GM13976 (cell line): ENCODE measurements at regions not wholly inside any gene's neighbourhood (a gene's known extent, or its start where the extent isn't known, plus 50 kb on each side); places are given as distances from the start of the nearest gene placed in this dataset.
A peak's percentile ranks its signal among the peaks of the same experiment; 100 is the strongest.

ENCODE experiments used
- DNase-seq: peaks from one replicate; pipeline ENCODE4 v3.0.0; 2012; ENCODE audit warnings: low spot score
- in situ Hi-C: fragments of 300-500 bp; cut with MboI; formaldehyde crosslinking; loops from one replicate; pipeline ENCODE4 v1.12.0; 2022; ENCODE audit warnings: low sequenced_read_pairs, mixed read lengths, inconsistent platforms; ENCODE audit not compliant: unreplicated experiment
- TF ChIP-seq, protein P1 (sequence below): IDR thresholded peaks from 2 replicates; pipeline ENCODE4 v1.5.1; 2012; ENCODE audit warnings: borderline replicate concordance, mild to moderate bottlenecking; ENCODE audit not compliant: insufficient read depth; ENCODE audit errors: extremely low read depth, missing control alignments, control extremely low read depth

DNA sequence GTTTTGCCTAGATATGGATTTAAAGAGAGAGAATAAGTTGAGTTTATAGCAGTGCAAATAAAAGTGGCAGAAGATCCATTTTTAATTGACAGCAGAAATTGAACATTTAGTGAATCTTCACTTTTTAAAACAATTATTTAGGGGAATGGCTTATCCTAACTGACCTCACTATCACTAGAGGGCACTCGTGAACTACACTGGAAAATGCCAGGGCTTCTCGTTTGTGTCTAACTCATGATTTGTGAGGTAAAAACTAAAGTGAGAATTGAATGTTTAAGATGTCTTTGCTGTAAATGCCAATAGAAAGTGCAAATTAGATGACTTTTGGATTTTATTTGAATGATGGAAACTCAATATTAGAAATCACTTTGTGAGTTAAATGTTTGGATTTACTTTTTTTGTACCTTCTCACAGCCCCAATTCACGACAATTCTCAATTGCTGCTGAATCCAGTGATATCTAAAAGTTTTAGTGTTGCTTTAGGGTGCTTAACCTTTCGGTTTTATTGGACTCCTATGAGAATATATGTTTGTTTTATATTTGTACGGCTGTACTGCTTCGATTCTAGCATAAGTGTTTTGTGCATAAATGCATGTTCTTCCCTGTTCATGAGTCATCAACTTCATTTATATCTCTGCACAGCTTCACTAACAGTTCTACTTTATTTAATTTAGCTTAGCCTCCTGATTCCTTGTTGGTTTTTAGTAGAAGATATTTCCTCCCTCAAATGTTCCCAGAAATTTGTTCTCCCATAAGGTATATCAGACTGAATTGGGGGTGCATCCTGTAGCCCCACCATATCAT, 462.1 kb downstream of the MFSD1 start:
- TF ChIP-seq, protein P1, sequence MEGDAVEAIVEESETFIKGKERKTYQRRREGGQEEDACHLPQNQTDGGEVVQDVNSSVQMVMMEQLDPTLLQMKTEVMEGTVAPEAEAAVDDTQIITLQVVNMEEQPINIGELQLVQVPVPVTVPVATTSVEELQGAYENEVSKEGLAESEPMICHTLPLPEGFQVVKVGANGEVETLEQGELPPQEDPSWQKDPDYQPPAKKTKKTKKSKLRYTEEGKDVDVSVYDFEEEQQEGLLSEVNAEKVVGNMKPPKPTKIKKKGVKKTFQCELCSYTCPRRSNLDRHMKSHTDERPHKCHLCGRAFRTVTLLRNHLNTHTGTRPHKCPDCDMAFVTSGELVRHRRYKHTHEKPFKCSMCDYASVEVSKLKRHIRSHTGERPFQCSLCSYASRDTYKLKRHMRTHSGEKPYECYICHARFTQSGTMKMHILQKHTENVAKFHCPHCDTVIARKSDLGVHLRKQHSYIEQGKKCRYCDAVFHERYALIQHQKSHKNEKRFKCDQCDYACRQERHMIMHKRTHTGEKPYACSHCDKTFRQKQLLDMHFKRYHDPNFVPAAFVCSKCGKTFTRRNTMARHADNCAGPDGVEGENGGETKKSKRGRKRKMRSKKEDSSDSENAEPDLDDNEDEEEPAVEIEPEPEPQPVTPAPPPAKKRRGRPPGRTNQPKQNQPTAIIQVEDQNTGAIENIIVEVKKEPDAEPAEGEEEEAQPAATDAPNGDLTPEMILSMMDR = peak; percentile 36
- in situ Hi-C loops = no loop called here
- DNase-seq = peak; percentile 22

GRCh38 chr3:159265705-159266104, 463.9 kb downstream of the MFSD1 start:
- no peak for DNase-seq
- in situ Hi-C loops = no loop called here
- TF ChIP-seq, protein P1 = no peak

DNA sequence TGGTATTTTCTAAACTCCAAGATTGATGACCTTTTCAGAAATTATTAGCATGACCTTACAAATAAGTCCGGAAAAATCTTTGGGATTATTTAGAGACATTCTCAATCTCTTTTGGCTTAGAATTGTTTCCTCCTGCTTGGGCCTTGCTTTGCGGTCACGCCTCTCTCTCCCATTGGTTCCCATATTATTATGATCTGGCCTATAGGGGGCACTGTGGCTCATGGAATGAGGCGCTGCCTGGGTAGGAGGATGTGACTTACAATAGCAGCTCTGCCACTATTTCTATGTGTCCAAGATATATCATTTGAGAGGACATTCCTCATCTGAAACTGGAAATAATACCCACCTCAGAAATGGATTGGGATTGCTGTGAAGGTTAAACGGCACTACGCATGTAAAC, 464.9 kb downstream of the MFSD1 start:
- DNase-seq = peak; percentile 13
- in situ Hi-C loops = no loop called here
- TF ChIP-seq, protein P1 = peak; percentile 20

DNA sequence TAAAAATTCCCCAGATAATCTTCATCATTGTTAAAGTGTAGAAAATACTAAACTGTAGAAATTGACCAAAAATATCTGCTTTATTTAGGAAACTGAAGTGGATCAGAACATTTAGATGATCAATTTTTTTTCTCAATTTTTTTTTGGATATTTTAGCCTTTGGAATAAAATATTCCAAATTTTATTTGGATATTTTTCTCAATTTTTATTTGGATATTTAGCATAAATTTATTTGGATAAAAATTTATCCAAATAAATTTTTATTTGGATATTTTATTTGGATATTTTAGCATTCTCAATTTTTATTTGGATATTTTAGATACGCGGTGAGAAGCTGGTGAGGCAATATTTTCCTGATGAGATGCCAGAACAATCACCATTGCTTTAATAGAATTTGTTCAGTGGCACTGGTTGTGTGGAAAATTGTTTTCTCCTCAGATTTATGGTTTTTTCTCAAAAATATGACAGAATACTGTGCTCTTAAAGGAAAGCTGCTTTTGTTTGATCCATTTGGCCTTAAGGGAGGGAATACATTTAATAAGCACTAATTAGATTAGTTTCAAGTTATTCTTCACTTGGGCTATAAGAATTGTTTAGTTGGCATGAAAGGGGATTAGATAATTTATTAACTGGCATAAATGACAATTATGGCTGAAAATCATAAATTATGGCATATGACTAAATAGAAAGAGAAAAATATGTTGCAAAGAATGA, 470.1 kb downstream of the MFSD1 start:
- TF ChIP-seq, protein P1 = no peak
- in situ Hi-C loops = no loop called here
- DNase-seq = no peak

DNA sequence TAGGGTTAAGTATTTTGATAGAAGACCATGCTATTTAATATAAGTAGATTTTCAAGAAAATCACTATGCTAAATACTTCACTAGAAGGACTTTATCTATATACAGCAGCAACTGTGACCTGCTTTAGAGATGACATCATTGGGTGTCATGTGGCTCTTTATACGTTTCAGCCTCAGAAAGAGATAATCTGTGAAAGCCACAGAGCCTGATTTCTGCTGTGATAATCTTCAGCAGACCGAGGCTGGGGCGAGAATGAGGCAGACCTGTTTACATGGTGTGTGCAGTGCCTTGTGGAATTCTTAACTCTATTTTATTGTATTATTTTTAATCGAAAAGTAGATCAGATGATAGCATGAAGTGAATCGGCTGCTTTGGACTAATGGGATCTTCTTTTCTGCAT, 471.2 kb downstream of the MFSD1 start:
- DNase-seq = no peak
- in situ Hi-C loops = no loop called here
- TF ChIP-seq, protein P1 = no peak

GRCh38 chr3:159273608-159274007, 471.8 kb downstream of the MFSD1 start:
- in situ Hi-C loops = no loop called here
- TF ChIP-seq, protein P1 = no peak
- DNase-seq = peak; percentile 7
